ENCODE measurements at regions not wholly inside any gene's neighbourhood (a gene's known extent, or its start where the extent isn't known, plus 50 kb on each side); places are given as distances from the start of the nearest gene placed in this dataset.

DNA sequence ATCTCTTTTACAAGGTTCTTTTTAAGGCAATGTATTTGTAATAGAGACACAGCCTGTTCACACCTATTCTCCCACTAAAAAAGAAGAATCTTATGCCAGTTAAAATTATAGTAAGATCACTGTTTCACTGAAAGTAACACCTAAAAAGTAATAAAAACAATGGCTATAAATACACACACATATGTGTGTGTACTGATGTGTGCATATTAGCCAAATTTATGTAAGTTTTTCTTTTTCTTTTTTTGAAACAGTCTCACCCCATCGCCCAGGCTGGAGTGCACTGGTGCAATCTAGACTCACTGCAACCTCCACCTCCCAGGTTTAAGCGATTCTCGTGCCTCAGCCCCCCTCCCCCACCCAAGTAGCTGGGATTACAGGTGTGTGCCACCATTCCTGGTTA lies 56.8 kb upstream of the SLC30A10 start:
- 92% methylated on average over 3 of the region's 3 CpGs for WGBS
- H3K4me3 ChIP-seq: no peak overlapping the region

More for the DNA sequence above, 56.8 kb upstream of the SLC30A10 start:
- H3K27me3 ChIP-seq: no peaks in the 10 kb centered on the region
- no peaks in the 10 kb centered on the region for H3K4me1 ChIP-seq
- no peak overlapping the region for H3K27ac ChIP-seq (replicated peaks in 1 of 4)
- intact Hi-C loops (cut with DNase I): no loop called here
- H3K36me3 ChIP-seq: peaks cover 41 to 84% (median 69%) of the 10 kb centered on the region in 4 donors
- H3K9me3 ChIP-seq: no peaks in the 10 kb centered on the region
- TF ChIP-seq POLR2AphosphoS5 (IDR thresholded peaks at IDR 0.05) (no peak), POLR2A (IDR thresholded peaks at IDR 0.05; ENCODE audit: low read depth) (no peak), EP300 (IDR thresholded peaks at IDR 0.05) (no peak)
- TF ChIP-seq, protein P1, sequence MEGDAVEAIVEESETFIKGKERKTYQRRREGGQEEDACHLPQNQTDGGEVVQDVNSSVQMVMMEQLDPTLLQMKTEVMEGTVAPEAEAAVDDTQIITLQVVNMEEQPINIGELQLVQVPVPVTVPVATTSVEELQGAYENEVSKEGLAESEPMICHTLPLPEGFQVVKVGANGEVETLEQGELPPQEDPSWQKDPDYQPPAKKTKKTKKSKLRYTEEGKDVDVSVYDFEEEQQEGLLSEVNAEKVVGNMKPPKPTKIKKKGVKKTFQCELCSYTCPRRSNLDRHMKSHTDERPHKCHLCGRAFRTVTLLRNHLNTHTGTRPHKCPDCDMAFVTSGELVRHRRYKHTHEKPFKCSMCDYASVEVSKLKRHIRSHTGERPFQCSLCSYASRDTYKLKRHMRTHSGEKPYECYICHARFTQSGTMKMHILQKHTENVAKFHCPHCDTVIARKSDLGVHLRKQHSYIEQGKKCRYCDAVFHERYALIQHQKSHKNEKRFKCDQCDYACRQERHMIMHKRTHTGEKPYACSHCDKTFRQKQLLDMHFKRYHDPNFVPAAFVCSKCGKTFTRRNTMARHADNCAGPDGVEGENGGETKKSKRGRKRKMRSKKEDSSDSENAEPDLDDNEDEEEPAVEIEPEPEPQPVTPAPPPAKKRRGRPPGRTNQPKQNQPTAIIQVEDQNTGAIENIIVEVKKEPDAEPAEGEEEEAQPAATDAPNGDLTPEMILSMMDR (IDR thresholded peaks at IDR 0.05): no peak
- no peak for DNase-seq (ENCODE audit: extremely low spot score)
